GM19238 (cell line): ENCODE measurements at regions not wholly inside any gene's neighbourhood (a gene's known extent, or its start where the extent isn't known, plus 50 kb on each side); places are given as distances from the start of the nearest gene placed in this dataset.

Experiments
- DNase-seq: peaks from one replicate; pipeline ENCODE4 v3.0.0; 2011; ENCODE audit warnings: low spot score; ENCODE audit not compliant: insufficient read length

GRCh38 chr17:77454242-77455095, 313.7 kb downstream of the SEC14L1 start:
- no peak for DNase-seq

- DNase-seq, result no peak
Observed at GRCh38 chr17:77455111-77455890, 314.5 kb downstream of the SEC14L1 start.

GRCh38 chr17:77455891-77456260, 315.1 kb downstream of the SEC14L1 start:
- no peak for DNase-seq

- no peak for DNase-seq
Observed at GRCh38 chr17:77456271-77456950, 315.6 kb downstream of the SEC14L1 start.

GRCh38 chr17:77456951-77457548, 316.3 kb downstream of the SEC14L1 start:
- no peak for DNase-seq

GRCh38 chr17:77457572-77458201, 316.9 kb downstream of the SEC14L1 start:
- no peak for DNase-seq

GRCh38 chr17:77458202-77459017, 317.6 kb downstream of the SEC14L1 start:
- DNase-seq, result no peak

- no peak for DNase-seq
Observed at GRCh38 chr17:77459018-77459755, 318.4 kb downstream of the SEC14L1 start.

GRCh38 chr17:77460514-77461046, 319.8 kb downstream of the SEC14L1 start:
- no peak for DNase-seq

- DNase-seq, result no peak
Observed at GRCh38 chr17:77461277-77462057, 320.7 kb downstream of the SEC14L1 start.

- no peak for DNase-seq
Observed at GRCh38 chr17:77462090-77462489, 321.3 kb downstream of the SEC14L1 start.

GRCh38 chr17:77462553-77463497, 322.1 kb downstream of the SEC14L1 start:
- DNase-seq, result no peak

GRCh38 chr17:77464988-77465357, 324.2 kb downstream of the SEC14L1 start:
- no peak for DNase-seq

GRCh38 chr17:77465358-77466041, 324.7 kb downstream of the SEC14L1 start:
- DNase-seq, result peak; percentile 88

GRCh38 chr17:77466140-77466539, 325.4 kb downstream of the SEC14L1 start:
- no peak for DNase-seq

- no peak for DNase-seq
Observed at GRCh38 chr17:77466596-77467223, 325.9 kb downstream of the SEC14L1 start.
